Transverse colon (tissue), 4 donors: ENCODE measurements at regions not wholly inside any gene's neighbourhood (a gene's known extent, or its start where the extent isn't known, plus 50 kb on each side); places are given as distances from the start of the nearest gene placed in this dataset.

ENCODE experiments used
- DNase-seq: peaks from one replicate; pipeline ENCODE4 v3.0.0-alpha.2; 2019
- H3K27ac ChIP-seq, 4 donors: fragments of 200-600 bp; sonication (generic); 2 replicates each; pipeline ENCODE4 v1.5.1; 2016 to 2018; ENCODE audit warnings: inconsistent platforms in 4 of 4
- H3K27me3 ChIP-seq: fragments of 200-600 bp; sonication (generic); 2 replicates; pipeline ENCODE4 v1.5.1; 2017; ENCODE audit warnings: inconsistent platforms
- H3K36me3 ChIP-seq, 4 donors: fragments of 200-600 bp; sonication (generic); 2 replicates each; pipeline ENCODE4 v1.5.1; 2017 to 2019; ENCODE audit warnings: inconsistent platforms in 4 of 4
- H3K4me1 ChIP-seq, 4 donors: fragments of 200-600 bp; sonication (generic); 2 replicates each; pipeline ENCODE4 v1.5.1; 2017 to 2020; ENCODE audit warnings: inconsistent platforms in 4 of 4
- H3K4me3 ChIP-seq, 4 donors: fragments of 200-600 bp; sonication (generic); 1 replicate in 1 of 4; 2 replicates in 3 of 4; pipeline versions ENCODE4 v1.5.1 to v1.6.1; 2017 to 2019; ENCODE audit warnings: inconsistent platforms in 4 of 4
- H3K9me3 ChIP-seq, 2 donors: fragments of 200-600 bp; sonication (generic); 2 replicates each; pipeline ENCODE4 v1.5.1; 2017 to 2019; ENCODE audit warnings: inconsistent platforms in 2 of 2
- CTCF ChIP-seq, 5 experiments: fragments of 200-600 bp in 3 of 5; fragments of 450-650 bp in 2 of 5; sonication (generic) in 3 of 5; IDR thresholded peaks; 1 replicate in 2 of 5; 2 replicates in 3 of 5; pipeline ENCODE4 v1.5.1; 2016 to 2017; ENCODE audit warnings: antibody characterized with exemption in 5 of 5, inconsistent platforms in 3 of 5, mild to moderate bottlenecking in 2 of 5, moderate library complexity in 1 of 5
- EP300 ChIP-seq: sonication (generic); formaldehyde crosslinking; IDR thresholded peaks from one replicate; pipeline ENCODE4 v1.6.1; 2017; ENCODE audit warnings: antibody characterized with exemption, low read depth
- POLR2A ChIP-seq: fragments of 450-650 bp; IDR thresholded peaks from one replicate; pipeline ENCODE4 v1.6.1; 2016; ENCODE audit warnings: antibody characterized with exemption, mild to moderate bottlenecking, moderate library complexity
- POLR2AphosphoS5 ChIP-seq, 3 donors: sonication (generic); formaldehyde crosslinking; IDR thresholded peaks; one replicate each; pipeline ENCODE4 v1.6.1; 2016; ENCODE audit warnings: antibody characterized with exemption in 3 of 3
- WGBS, 2 donors: methylation state at CpG; one replicate each; pipeline ENCODE4 v1.1.5; 2018; ENCODE audit warnings: low coverage in 1 of 2; 5-methylcytosine and 5-hydroxymethylcytosine counted together
- in situ Hi-C, 4 donors: fragments of 200-750 bp; cut with MboI; loops; one replicate each; pipeline versions ENCODE4 v1.15.0 to v1.15.1; 2017; ENCODE audit warnings: low sequenced_read_pairs in 3 of 4, low pct_ligation_motif_present in 1 of 4, low pct_unique_long_range_greater_than_20kb in 1 of 4
- intact Hi-C: fragments of 100-400 bp; cut with DNase I; formaldehyde crosslinking; loops from one replicate; pipeline ENCODE4 v1.15.1; 2023; ENCODE audit warnings: low total_unique reads

- Histone ChIP-seq H3K36me3 (no peaks in the 10 kb centered on the region), H3K4me1 (no peaks in the 10 kb centered on the region), H3K4me3 (no peak overlapping the region), H3K27ac (no peak overlapping the region), H3K27me3 (no peaks in the 10 kb centered on the region), H3K9me3 (no peaks in the 10 kb centered on the region)
- intact Hi-C loops, result no loop called here
- TF ChIP-seq CTCF (IDR thresholded peaks at IDR 0.05), result no peak
- TF ChIP-seq POLR2A, result no peak
- no peak for TF ChIP-seq POLR2AphosphoS5 (IDR thresholded peaks at IDR 0.05)
- no peak for TF ChIP-seq EP300
- in situ Hi-C loops, result no loop called here
- no peak for DNase-seq
Observed at GRCh38 chr3:103112273-103112672, 677.5 kb downstream of the ZPLD1 start.

DNA sequence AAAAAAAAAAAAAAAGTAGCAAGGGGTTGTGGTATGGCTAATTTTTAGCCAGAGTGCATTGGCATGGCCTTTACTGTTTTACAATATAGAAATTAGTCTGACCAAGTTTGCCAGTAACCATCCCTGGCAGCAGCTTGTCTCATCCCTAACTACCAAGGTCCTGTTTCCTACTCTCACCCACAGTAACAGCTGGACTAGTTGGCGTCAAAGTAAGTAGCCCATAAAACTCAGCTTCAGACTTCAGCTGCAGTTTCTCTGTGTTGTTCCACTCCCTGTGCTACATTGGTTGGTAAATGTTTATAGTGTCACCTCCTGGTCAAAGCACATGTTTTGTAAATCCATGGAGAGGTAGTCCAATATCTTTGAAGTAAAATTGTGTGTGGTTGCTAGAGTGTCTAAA lies 691.3 kb downstream of the ZPLD1 start:
- Histone ChIP-seq H3K27ac (no peak overlapping the region), H3K4me1 (no peaks in the 10 kb centered on the region), H3K36me3 (no peaks in the 10 kb centered on the region), H3K27me3 (no peaks in the 10 kb centered on the region), H3K9me3 (no peaks in the 10 kb centered on the region), H3K4me3 (no peak overlapping the region)
- in situ Hi-C loops (no loop called here), intact Hi-C loops (no loop called here)
- 0 to 27% methylated on average over 1 of the region's 1 CpG for WGBS, 2 donors
- no peak for TF ChIP-seq POLR2AphosphoS5 (IDR thresholded peaks at IDR 0.05)
- TF ChIP-seq CTCF (IDR thresholded peaks at IDR 0.05), result no peak
- no peak for TF ChIP-seq POLR2A
- TF ChIP-seq EP300, result no peak
- no peak for DNase-seq

- Histone ChIP-seq H3K9me3 (no peaks in the 10 kb centered on the region), H3K36me3 (no peaks in the 10 kb centered on the region), H3K27me3 (no peaks in the 10 kb centered on the region), H3K4me1 (no peaks in the 10 kb centered on the region), H3K4me3 (no peak overlapping the region), H3K27ac (no peak overlapping the region)
- 58 to 70% methylated on average over 5 of the region's 5 CpGs for WGBS, 2 donors
- intact Hi-C loops (no loop called here), in situ Hi-C loops (no loop called here)
- TF ChIP-seq POLR2AphosphoS5 (IDR thresholded peaks at IDR 0.05) (no peak), POLR2A (no peak), EP300 (no peak), CTCF (IDR thresholded peaks at IDR 0.05) (no peak)
- DNase-seq, result no peak
Observed at GRCh38 chr3:103127098-103127630, 692.3 kb downstream of the ZPLD1 start.

GRCh38 chr3:103127737-103128136 lies 692.9 kb downstream of the ZPLD1 start:
- in situ Hi-C loops, result no loop called here

More at GRCh38 chr3:103127737-103128136, 692.9 kb downstream of the ZPLD1 start:
- DNase-seq, result no peak
- 33 to 42% methylated on average over 1 of the region's 1 CpG for WGBS, 2 donors
- Histone ChIP-seq H3K4me1 (no peaks in the 10 kb centered on the region), H3K4me3 (no peak overlapping the region), H3K27me3 (no peaks in the 10 kb centered on the region), H3K36me3 (no peaks in the 10 kb centered on the region), H3K9me3 (no peaks in the 10 kb centered on the region), H3K27ac (no peak overlapping the region)
- TF ChIP-seq CTCF (IDR thresholded peaks at IDR 0.05) (no peak), EP300 (no peak), POLR2AphosphoS5 (IDR thresholded peaks at IDR 0.05) (no peak), POLR2A (no peak)
- intact Hi-C loops, result no loop called here
